ENCODE measurements at regions not wholly inside any gene's neighbourhood (a gene's known extent, or its start where the extent isn't known, plus 50 kb on each side); places are given as distances from the start of the nearest gene placed in this dataset.

DNA sequence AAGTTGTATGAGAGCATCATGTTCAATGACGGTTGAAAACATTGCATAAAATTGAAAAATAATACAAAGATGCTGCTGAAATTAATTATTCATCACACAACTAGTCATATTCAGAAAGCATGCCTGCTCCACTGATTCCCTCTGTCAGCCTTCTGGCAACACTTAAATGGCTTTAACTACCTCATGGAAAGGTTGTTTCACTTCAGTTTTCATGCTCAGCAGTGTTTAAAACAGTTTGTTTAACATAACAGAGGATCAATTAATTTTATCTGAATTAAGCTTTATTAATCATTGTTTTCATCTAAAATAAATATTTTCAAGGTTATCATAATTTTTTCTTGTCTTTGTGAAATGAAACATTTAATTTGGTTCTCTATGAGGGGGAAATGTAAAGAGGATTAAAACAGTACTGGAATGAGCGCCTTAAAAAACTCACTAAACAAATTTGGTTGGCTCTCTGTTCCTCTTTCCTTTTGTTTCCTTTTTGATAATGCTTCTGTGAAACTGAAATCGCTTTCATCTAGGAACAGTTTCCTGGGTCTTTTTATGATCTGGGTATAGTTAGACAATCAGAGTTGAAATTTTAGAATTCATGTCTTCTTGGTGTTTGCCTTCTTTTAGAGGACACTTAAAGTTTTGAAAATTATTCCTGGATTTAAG is 427.4 kb downstream of the SH2D4B start (continued):
- TF ChIP-seq ELK1 (IDR thresholded peaks at IDR 0.05; ENCODE audit: low read depth, low read length) (no peak), IKZF2 (IDR thresholded peaks at IDR 0.05) (peak; percentile 71 to 80)

GRCh38 chr10:80966326-80966986 is 428.8 kb downstream of the SH2D4B start:
- BruUV-seq (replicated peaks) = no TSS peak
- POLR2A ChIA-PET = no interaction called here
- Histone ChIP-seq H3K27ac (ENCODE audit: control insufficient read depth, insufficient read depth) (no peak overlapping the region), H3K27me3 (replicated peaks in 1 of 2; ENCODE audit: control insufficient read depth in 2 of 2, insufficient read depth in 2 of 2, low read length in 1 of 2) (no peaks in the 10 kb centered on the region), H4K20me1 (ENCODE audit: control insufficient read depth, insufficient read depth) (no peaks in the 10 kb centered on the region), H3K4me2 (ENCODE audit: control insufficient read depth, insufficient read depth) (no peak overlapping the region), H3K9me3 (replicated peaks; ENCODE audit: control insufficient read depth, insufficient read depth, low read length) (no peaks in the 10 kb centered on the region; the same call in 2 of the 3 replicates), H2AFZ (ENCODE audit: control insufficient read depth, low read depth, low read length) (no peak overlapping the region; the same call in 1 of the 2 replicates), H3K36me3 (ENCODE audit: control insufficient read depth in 2 of 2, insufficient read depth in 2 of 2, low read length in 1 of 2) (no peaks in the 10 kb centered on the region), H3K4me1 (ENCODE audit: control insufficient read depth, insufficient read depth, low read length) (peaks cover 7% of the 10 kb centered on the region; the same call in 1 of the 2 replicates), H3K4me3 (no peak overlapping the region), H3K79me2 (ENCODE audit: control insufficient read depth, insufficient read depth, low read length) (no peaks in the 10 kb centered on the region), H3K9ac (ENCODE audit: control insufficient read depth, insufficient read depth, low read length) (no peak overlapping the region)
- in situ Hi-C loops (cut with MboI) (no loop called here), intact Hi-C loops (cut with micrococcal nuclease; ENCODE audit: unreplicated experiment) (loop anchor here (10.0 kb wide), 1 partner anchor 138 kb away; no protein-coding TSS in a partner anchor)
- FAIRE-seq = peak; percentile 66
- 4% methylated on average over 3 of the region's 3 CpGs for WGBS (ENCODE audit: insufficient coverage, insufficient replicate concordance, low lambda C conversion rate, missing lambda C conversion rate)
- peak; percentile 30 for DNase-seq (ENCODE audit: low read depth, low spot score)
- SMC1A ChIA-PET (ENCODE audit: uncharacterized antibody, unreplicated experiment) = no interaction called here
- CTCF ChIA-PET = interaction anchor here (0.7 kb wide), 1 partner anchor 213 kb away, joined by 3 read pairs; no protein-coding TSS in a partner anchor
- TF ChIP-seq SMAD1 (IDR thresholded peaks at IDR 0.05; ENCODE audit: low read depth, partially characterized antibody) = no peak
- no peak for TF ChIP-seq MTA3 (IDR thresholded peaks at IDR 0.05; ENCODE audit: borderline replicate concordance, low read length)
- TF ChIP-seq, protein P1, sequence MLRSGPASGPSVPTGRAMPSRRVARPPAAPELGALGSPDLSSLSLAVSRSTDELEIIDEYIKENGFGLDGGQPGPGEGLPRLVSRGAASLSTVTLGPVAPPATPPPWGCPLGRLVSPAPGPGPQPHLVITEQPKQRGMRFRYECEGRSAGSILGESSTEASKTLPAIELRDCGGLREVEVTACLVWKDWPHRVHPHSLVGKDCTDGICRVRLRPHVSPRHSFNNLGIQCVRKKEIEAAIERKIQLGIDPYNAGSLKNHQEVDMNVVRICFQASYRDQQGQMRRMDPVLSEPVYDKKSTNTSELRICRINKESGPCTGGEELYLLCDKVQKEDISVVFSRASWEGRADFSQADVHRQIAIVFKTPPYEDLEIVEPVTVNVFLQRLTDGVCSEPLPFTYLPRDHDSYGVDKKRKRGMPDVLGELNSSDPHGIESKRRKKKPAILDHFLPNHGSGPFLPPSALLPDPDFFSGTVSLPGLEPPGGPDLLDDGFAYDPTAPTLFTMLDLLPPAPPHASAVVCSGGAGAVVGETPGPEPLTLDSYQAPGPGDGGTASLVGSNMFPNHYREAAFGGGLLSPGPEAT (IDR thresholded peaks at IDR 0.05; ENCODE audit: low read depth) = no peak
- no peak for TF ChIP-seq BACH1 (IDR thresholded peaks at IDR 0.05; ENCODE audit: borderline replicate concordance)
- no peak for TF ChIP-seq CBX3 (IDR thresholded peaks at IDR 0.05; ENCODE audit: borderline replicate concordance, low read depth)
- no peak for TF ChIP-seq CREM (IDR thresholded peaks at IDR 0.05; ENCODE audit: low read depth)
- peak; percentile 7; the same call in 1 of the 2 replicates for TF ChIP-seq RUNX3 (IDR thresholded peaks at IDR 0.05; ENCODE audit: low read length)
- no peak for TF ChIP-seq NFYA (IDR thresholded peaks at IDR 0.05; ENCODE audit: borderline replicate concordance, low read depth, low read length)
- TF ChIP-seq NBN (IDR thresholded peaks at IDR 0.05) = no peak
- no peak for TF ChIP-seq WRNIP1 (IDR thresholded peaks at IDR 0.05; ENCODE audit: borderline replicate concordance, low read depth, low read length)
- TF ChIP-seq, protein P2, sequence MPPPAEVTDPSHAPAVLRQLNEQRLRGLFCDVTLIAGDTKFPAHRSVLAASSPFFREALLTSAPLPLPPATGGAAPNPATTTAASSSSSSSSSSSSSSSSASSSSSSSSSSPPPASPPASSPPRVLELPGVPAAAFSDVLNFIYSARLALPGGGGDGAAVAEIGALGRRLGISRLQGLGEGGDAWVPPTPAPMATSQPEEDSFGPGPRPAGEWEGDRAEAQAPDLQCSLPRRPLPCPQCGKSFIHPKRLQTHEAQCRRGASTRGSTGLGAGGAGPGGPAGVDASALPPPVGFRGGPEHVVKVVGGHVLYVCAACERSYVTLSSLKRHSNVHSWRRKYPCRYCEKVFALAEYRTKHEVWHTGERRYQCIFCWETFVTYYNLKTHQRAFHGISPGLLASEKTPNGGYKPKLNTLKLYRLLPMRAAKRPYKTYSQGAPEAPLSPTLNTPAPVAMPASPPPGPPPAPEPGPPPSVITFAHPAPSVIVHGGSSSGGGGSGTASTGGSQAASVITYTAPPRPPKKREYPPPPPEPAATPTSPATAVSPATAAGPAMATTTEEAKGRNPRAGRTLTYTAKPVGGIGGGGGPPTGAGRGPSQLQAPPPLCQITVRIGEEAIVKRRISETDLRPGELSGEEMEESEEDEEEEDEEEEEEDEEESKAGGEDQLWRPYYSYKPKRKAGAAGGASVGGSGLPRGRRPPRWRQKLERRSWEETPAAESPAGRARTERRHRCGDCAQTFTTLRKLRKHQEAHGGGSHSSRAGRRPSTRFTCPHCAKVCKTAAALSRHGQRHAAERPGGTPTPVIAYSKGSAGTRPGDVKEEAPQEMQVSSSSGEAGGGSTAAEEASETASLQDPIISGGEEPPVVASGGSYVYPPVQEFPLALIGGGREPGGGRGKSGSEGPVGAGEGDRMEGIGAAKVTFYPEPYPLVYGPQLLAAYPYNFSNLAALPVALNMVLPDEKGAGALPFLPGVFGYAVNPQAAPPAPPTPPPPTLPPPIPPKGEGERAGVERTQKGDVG (CRISPR knock-in tag; IDR thresholded peaks at IDR 0.05) = no peak
- TF ChIP-seq BHLHE40 (IDR thresholded peaks at IDR 0.05; ENCODE audit: borderline replicate concordance in 1 of 2, low read depth in 2 of 2, low read length in 1 of 2) = peak in 1 of 2 experiments; percentile 27; a peak in 1 of 4 replicates
- peak; percentile 63 for ATAC-seq
- RAD21 ChIA-PET (ENCODE audit: unreplicated experiment) = interaction anchor here (0.6 to 1.8 kb wide), 2 partner anchors 52 to 367 kb away, joined by 3 to 4 read pairs; no protein-coding TSS in a partner anchor
